T-helper 17 cell (primary cell): ENCODE measurements at regions not wholly inside any gene's neighbourhood (a gene's known extent, or its start where the extent isn't known, plus 50 kb on each side); places are given as distances from the start of the nearest gene placed in this dataset.
"Not testable (repeated sequence)": the region's sequence is repeated elsewhere in the genome, so short reads cannot be mapped to it uniquely, and the experiment has no call there.

Source experiments
- ATAC-seq: fragments of 150-1000 bp; cut with Tn5 transposase; 2 replicates; pipeline ENCODE4 v1.10.0; 2021; ENCODE audit warnings: mild to moderate bottlenecking, moderate library complexity
- DNase-seq, 3 donors: peaks; one replicate each; pipeline versions ENCODE4 v3.0.0 to v3.0.0-alpha.2; 2020 to 2021
- H3K9me3 ChIP-seq: one replicate; pipeline ENCODE4 v1.7.0; 2013; ENCODE audit warnings: low read length, mild to moderate bottlenecking; ENCODE audit not compliant: control insufficient read depth, poor library complexity, severe bottlenecking
- H3K27ac Mint-ChIP-seq: one replicate; pipeline ENCODE4 v1.8.0; 2022; ENCODE audit warnings: mild to moderate bottlenecking, moderate library complexity, mixed read lengths
- H3K27me3 Mint-ChIP-seq: one replicate; pipeline ENCODE4 v1.8.0; 2022; ENCODE audit warnings: mixed read lengths
- H3K36me3 Mint-ChIP-seq: one replicate; pipeline ENCODE4 v1.8.0; 2022; ENCODE audit warnings: low read depth, mixed read lengths
- H3K4me1 Mint-ChIP-seq: one replicate; pipeline ENCODE4 v1.8.0; 2022; ENCODE audit warnings: mild to moderate bottlenecking, mixed read lengths
- H3K4me3 Mint-ChIP-seq: one replicate; pipeline ENCODE4 v1.8.0; 2022; ENCODE audit warnings: mild to moderate bottlenecking, moderate library complexity, mixed read lengths

DNA sequence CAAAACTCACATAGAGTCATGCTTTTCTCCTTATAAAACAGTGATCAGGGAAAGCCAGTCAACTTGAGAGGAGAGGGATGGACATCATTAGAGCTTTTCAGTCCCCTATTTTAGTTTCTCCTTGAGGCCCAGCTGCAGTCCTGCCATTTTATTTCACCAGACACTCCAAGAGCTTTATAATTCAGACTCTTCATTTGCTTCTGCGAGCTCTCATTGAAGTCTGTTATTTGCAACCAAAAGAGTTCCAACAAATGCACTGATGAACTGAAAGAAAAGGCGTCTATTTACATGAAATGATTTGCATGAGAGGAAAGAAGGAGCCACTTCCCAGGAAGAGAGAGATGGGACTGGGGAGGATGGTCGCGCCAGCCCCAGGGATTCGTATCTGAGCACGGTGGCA, 86.8 kb downstream of the NDUFA12 start:
- no peaks in the 10 kb centered on the region for H3K9me3 ChIP-seq
- H3K4me1 Mint-ChIP-seq: peaks cover 2% of the 10 kb centered on the region
- no peak overlapping the region for H3K4me3 Mint-ChIP-seq
- DNase-seq: no peak
- H3K27ac Mint-ChIP-seq: no peak overlapping the region
- ATAC-seq: no peak
- H3K36me3 Mint-ChIP-seq: peaks cover 2% of the 10 kb centered on the region
- no peaks in the 10 kb centered on the region for H3K27me3 Mint-ChIP-seq

DNA sequence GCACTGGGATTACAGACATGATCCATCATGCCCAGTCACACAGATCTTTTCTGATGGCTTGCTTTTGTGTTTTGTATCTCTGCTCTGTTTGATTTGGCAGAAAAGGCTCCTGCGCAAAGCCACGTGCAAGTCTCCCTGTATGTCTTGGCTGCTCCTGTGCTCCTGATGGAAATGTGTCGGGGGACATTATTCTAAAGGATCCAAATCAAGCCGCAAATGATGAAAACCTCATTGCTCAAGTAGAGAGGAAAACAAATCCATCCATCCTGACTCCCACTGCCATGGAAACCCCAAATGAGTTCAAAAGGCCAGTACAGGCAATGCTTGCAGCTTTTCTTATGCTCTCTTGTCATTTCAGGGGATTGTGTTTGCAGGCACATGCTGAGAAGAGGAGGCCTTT, 93.8 kb downstream of the NDUFA12 start:
- H3K36me3 Mint-ChIP-seq: peaks cover 4% of the 10 kb centered on the region
- H3K9me3 ChIP-seq: no peaks in the 10 kb centered on the region
- no peaks in the 10 kb centered on the region for H3K27me3 Mint-ChIP-seq
- peaks cover 2% of the 10 kb centered on the region for H3K4me1 Mint-ChIP-seq
- H3K27ac Mint-ChIP-seq: no peak overlapping the region
- ATAC-seq: no peak
- no peak for DNase-seq
- no peak overlapping the region for H3K4me3 Mint-ChIP-seq

DNA sequence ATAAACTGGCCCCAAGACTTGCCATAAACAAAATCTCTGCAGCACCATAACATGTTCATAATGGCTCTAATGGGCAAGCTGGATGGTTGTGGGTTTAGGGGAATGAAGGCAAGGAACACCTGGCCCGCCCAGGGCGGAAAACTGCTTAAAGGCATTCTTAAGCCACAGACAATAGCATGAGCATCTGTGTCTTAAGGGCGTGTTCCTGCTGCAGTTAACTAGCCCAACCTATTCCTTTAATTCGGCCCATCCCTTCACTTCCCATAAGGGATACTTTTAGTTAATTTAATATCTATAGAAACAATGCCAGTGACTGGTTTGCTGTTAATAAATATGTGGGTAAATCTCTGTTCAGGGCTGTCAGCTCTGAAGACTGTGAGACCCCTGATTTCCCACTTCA, 97.7 kb downstream of the NDUFA12 start:
- not testable (repeated sequence) for DNase-seq, H3K36me3 Mint-ChIP-seq, H3K27ac Mint-ChIP-seq, ATAC-seq, H3K9me3 ChIP-seq, H3K4me3 Mint-ChIP-seq, H3K4me1 Mint-ChIP-seq, H3K27me3 Mint-ChIP-seq

DNA sequence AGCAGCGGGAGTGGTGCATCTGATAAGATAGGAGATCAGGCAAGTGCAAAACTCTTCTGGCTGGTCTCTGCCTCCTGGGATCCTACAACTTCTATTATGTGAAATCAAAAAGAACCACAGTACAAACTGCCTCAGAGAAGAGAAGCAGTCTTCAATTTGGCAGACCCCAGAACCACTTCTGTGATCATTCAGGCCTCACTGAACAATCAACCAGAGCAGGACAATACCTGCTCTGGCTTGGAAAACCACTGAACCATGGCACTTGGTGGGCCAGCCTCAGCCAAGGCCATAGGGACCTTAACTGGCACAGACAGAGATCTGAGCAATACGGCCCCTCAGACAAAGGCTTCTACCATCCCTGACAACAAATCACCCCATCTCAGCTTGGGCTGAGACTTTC, 103.0 kb downstream of the NDUFA12 start:
- H3K27ac Mint-ChIP-seq: no peak overlapping the region
- no peaks in the 10 kb centered on the region for H3K36me3 Mint-ChIP-seq
- ATAC-seq: no peak

DNA sequence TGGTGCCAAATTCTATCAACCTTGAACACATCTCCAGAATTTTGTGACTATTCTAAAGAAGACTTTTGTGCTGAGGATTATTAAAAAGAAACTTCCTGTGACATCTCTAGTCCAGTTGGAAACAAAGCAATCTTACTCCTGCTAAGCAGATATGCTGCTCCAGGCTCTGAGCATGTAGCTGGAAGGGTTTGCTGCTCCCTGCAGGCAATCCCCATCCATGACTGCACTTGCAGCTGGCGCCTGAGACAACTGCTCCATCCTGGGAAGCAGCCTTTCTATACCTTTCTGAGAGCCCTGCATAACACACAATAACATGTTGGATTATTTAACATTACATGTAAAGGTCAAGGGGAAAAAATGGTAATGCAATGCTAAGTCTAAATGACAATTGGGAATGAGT, 105.1 kb downstream of the NDUFA12 start:
- Mint-ChIP-seq H3K36me3 (no peaks in the 10 kb centered on the region), H3K27ac (no peak overlapping the region), H3K4me3 (no peak overlapping the region), H3K4me1 (no peaks in the 10 kb centered on the region), H3K27me3 (peaks cover 5% of the 10 kb centered on the region)
- ATAC-seq: no peak
- H3K9me3 ChIP-seq: no peaks in the 10 kb centered on the region
- DNase-seq: no peak

More for the DNA sequence above, 103.0 kb downstream of the NDUFA12 start:
- no peak overlapping the region for H3K4me3 Mint-ChIP-seq
- H3K27me3 Mint-ChIP-seq: no peaks in the 10 kb centered on the region
- H3K9me3 ChIP-seq: no peaks in the 10 kb centered on the region
- H3K4me1 Mint-ChIP-seq: no peaks in the 10 kb centered on the region
- no peak for DNase-seq

DNA sequence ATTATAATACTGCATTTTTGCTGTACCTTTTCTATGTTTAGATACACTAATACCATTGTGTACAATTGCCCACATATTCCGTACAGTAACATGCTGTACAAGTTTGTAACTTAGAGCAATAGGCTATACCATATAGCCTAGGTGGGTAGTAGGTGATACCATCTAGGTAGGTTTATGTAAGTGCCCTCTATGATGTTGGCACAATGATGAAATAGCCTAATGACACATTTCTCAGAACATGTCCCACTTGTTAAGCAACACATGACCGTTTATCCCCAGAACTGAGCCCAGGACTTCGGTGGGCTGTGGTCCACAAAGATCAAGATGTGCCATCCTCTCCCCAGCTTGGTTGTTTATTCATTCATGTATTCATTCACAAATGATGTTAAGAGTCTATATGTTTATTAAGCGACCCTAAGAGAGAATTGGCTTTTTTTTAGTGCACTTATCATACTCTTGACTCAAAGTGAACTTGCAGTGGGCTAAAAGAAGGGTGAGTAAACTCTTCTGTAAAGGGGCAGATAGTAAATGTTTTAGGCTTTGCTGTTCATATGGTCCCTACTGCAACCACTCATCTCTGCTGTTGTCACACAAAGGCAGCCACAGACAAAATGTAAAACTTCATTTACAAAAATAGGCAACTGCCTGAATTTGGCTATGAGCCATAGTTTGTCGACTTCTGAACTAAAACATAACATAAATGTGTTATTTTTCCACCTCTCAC, 110.8 kb downstream of the NDUFA12 start:
- H3K4me1 Mint-ChIP-seq: no peaks in the 10 kb centered on the region
- peaks cover 22% of the 10 kb centered on the region for H3K27me3 Mint-ChIP-seq
- H3K4me3 Mint-ChIP-seq: no peak overlapping the region
- H3K27ac Mint-ChIP-seq: no peak overlapping the region
- DNase-seq (no peak), ATAC-seq (no peak)
- H3K9me3 ChIP-seq: no peaks in the 10 kb centered on the region
- H3K36me3 Mint-ChIP-seq: no peaks in the 10 kb centered on the region

DNA sequence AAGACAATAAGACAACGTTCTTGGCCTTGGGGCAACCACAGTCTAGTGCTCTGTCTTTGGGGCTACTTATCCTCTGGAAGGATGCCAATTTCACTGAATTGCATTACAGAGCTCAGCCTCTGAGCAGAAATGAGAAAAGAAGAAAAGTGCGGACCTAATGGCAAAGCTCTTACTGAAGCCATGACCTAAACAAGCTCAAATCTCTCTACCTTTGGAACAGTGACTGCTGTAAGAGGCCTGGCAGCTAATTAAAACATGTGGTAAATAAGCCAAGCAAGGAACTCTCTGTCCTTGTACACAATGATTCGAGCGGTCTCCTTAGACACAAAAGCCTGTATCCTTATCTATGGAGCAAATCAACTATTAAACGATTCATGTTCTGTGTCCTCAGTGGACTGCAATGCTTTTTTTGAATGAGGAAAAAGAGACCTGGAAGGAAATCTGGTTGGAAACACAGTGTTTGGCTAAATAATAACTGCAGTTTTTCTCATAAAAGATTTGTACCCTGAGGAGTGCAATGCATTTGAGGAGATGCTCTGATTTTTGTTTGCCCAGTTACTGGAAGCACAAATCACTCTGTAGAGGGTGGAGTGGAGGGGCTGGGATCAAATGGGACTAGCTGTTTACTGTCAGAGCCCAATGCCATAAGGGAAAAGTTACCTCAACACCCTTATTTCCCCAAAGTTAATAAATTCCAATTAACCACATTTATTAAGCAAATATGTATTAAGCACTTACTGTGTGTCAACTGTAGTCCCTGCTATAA, 113.9 kb downstream of the NDUFA12 start:
- no peak overlapping the region for H3K4me3 Mint-ChIP-seq
- no peak overlapping the region for H3K27ac Mint-ChIP-seq
- no peak for ATAC-seq
- no peaks in the 10 kb centered on the region for H3K9me3 ChIP-seq
- no peaks in the 10 kb centered on the region for H3K36me3 Mint-ChIP-seq
- no peaks in the 10 kb centered on the region for H3K4me1 Mint-ChIP-seq
- H3K27me3 Mint-ChIP-seq: peaks cover 22% of the 10 kb centered on the region
- no peak for DNase-seq

DNA sequence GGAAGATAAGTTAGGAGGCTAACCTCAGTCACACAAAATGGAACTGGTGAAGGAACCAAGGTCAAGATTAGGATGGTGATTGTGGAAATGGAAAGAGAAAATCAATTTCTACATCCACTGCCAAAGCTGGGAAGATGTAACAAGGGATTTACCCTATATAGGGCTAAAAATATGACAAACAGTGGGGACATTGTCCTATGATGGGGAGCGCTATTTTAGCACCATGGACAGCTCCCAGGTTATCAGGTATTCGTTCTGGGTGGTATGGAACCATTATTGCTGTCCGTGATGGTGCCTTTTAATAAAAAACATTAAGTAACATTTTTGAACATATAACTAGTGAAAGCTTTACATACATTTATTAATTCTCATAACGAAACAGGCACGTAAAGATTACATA, 124.0 kb downstream of the NDUFA12 start:
- Mint-ChIP-seq H3K27ac (no peak overlapping the region), H3K36me3 (no peaks in the 10 kb centered on the region), H3K4me3 (no peak overlapping the region), H3K4me1 (peaks cover 9% of the 10 kb centered on the region), H3K27me3 (peaks cover 41% of the 10 kb centered on the region)
- DNase-seq: no peak
- no peak for ATAC-seq
- H3K9me3 ChIP-seq: no peaks in the 10 kb centered on the region

DNA sequence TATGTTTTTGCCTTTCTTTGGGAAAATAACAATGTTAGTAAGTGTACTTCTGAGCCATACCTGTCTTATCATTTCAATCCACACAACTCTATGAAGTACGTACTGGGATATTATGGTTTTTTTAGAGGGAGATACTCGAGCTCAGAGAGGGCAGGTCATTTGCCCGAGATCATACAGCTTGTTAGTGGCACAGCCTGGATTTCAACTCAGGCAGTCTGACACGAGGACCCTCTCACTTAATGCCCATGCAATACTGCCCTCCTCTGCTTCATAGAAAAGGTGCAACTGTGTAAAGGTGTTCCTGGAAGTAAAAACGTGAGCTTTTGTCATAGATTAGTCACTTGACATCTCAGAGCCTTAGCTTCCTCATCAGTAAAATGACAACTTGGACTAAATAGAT, 128.0 kb downstream of the NDUFA12 start:
- peaks cover 5% of the 10 kb centered on the region for H3K36me3 Mint-ChIP-seq
- peaks cover 71% of the 10 kb centered on the region for H3K27me3 Mint-ChIP-seq
- H3K27ac Mint-ChIP-seq: no peak overlapping the region
- peaks cover 21% of the 10 kb centered on the region for H3K4me1 Mint-ChIP-seq
- no peaks in the 10 kb centered on the region for H3K9me3 ChIP-seq
- H3K4me3 Mint-ChIP-seq: no peak overlapping the region
- ATAC-seq (peak; percentile 45), DNase-seq (no peak)

DNA sequence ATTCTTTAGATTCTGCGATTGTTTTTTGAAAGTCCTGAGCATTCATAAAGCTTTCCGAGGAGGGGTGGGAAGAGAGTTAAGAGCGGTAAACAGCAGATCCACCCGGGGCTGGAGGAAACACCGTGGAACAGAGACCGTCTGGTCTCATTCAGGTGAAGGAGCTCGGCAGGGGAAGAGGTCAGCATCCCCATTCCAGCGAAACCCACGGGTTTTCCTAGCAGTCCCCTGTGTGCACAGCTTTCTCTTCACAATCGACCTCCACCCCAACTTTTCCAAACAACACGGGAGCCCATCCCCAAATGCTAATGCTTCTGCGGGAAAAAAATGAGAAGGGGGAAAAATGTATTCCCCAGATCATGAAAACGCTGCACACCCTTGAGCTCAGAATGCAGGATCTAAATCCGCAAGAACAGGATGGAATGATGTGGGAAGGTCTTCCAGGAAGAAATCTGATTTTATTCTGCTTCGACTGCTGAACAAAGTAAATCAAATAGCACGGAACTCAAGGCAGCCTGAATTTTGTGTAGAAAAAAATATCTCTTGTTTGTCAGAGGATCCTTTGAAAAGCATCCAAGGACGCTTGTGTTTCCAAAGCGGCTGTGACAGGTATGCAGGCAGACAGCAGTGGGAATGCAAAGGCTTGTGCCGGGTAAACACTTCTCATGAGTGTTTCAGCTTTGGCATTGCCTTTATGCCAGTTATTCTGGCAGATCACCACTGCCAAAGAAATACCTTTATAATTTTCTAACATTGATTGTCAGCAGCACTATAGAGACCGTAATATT, 128.8 kb downstream of the NDUFA12 start:
- peak overlapping the region; percentile 90 for H3K4me3 Mint-ChIP-seq
- DNase-seq (no peak), ATAC-seq (no peak)
- no peak overlapping the region for H3K27ac Mint-ChIP-seq
- H3K27me3 Mint-ChIP-seq: peaks cover 79% of the 10 kb centered on the region
- H3K9me3 ChIP-seq: no peaks in the 10 kb centered on the region
- peaks cover 21% of the 10 kb centered on the region for H3K4me1 Mint-ChIP-seq
- H3K36me3 Mint-ChIP-seq: peaks cover 5% of the 10 kb centered on the region

DNA sequence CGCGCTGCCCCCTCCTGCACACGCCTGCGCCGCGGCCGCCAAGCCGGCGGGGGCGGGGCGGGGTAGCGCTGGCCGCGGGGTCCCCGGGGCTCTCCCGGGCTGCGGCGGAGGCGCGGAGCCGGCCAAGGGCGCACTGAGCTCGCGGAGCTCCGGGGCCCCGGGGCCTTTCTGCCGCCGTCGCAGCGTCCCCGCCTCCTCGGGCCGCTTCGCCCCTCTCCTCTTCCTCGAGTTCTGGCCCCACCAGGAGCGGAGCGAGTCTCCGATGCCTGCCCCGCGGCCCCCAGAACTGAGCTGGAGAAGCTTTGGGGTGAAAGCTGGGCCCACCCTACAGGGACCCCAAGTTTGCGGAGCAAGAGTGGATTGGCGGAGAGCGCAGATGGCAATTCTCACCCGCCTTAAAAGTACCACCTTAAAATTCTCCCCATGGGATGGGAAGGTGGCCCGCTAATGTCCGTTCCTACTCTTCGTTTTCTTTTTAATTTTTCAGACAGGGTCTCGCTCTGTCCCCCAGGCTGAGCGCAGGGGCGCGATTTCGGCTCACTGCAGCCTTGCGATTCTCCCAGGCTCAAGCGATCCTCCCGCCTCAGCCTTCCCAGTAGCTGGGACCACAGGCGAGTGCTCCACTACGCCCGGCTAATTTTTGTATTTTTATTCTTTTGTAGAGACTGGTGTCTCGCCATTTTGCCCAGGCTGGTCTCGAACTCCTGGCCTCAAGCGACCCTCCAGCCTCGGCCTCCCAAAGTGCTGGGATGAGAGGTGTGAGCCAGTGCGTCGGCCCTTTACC, 129.6 kb downstream of the NDUFA12 start:
- H3K9me3 ChIP-seq: no peaks in the 10 kb centered on the region
- peaks cover 5% of the 10 kb centered on the region for H3K36me3 Mint-ChIP-seq
- DNase-seq (no peak), ATAC-seq (peak; percentile 25)
- peak overlapping the region; percentile 90 for H3K4me3 Mint-ChIP-seq
- peaks cover 21% of the 10 kb centered on the region for H3K4me1 Mint-ChIP-seq
- H3K27me3 Mint-ChIP-seq: peaks cover 75% of the 10 kb centered on the region
- no peak overlapping the region for H3K27ac Mint-ChIP-seq

DNA sequence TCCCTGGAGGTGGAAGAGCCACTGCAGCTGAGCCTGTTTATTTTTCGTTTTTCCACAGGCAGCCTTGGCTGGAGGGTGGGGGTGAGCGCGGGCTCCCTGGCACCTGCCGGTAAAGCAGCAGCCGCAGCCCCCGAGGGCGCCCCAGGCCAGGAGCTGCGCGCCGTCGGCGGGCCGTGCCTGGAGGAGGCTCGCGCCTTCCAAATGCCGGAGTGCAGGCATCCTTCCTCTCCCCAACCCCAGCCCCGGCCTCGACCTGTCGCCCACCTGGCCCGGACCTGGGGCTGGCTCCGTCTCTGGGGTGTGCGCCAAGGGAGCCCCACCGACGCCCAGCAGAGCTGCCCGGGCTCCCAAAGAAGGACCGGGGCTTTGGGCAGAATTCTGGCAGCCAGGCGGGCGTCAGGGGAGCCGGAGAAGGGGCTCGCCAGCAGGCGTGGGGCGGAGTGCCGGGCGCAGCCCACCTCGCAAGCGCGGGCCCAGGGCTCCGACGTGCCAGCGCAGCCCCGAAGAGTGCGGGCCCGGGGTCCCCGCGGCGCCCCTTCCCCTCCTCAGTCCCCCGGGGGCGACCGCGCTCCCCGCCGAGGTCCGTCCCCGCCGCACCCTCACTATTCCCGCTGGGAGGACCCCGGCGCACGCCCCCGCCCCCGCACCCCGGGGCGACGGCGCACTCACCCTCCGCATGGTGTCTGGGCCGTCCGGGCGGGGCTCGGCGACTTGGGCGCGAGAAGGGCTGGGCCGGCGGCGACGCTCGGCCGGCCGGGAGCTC, 130.3 kb downstream of the NDUFA12 start:
- DNase-seq: no peak
- peaks cover 5% of the 10 kb centered on the region for H3K36me3 Mint-ChIP-seq
- peaks cover 21% of the 10 kb centered on the region for H3K4me1 Mint-ChIP-seq
- no peak overlapping the region for H3K27ac Mint-ChIP-seq
- H3K9me3 ChIP-seq: no peaks in the 10 kb centered on the region
- peak overlapping the region; percentile 77 for H3K4me3 Mint-ChIP-seq
- ATAC-seq: no peak
- peaks cover 72% of the 10 kb centered on the region for H3K27me3 Mint-ChIP-seq
